ENCODE measurements at regions not wholly inside any gene's neighbourhood (a gene's known extent, or its start where the extent isn't known, plus 50 kb on each side); places are given as distances from the start of the nearest gene placed in this dataset.

- TF ChIP-seq POLR2AphosphoS5 (IDR thresholded peaks at IDR 0.05; ENCODE audit: low read depth, low read length) (no peak), TAF1 (IDR thresholded peaks at IDR 0.05; ENCODE audit: borderline replicate concordance, insufficient read depth, low read length) (no peak), REST (IDR thresholded peaks at IDR 0.05; ENCODE audit: insufficient read depth in 1 of 2, low read depth in 2 of 2, low read length in 2 of 2) (no peak), SIN3A (IDR thresholded peaks at IDR 0.05; ENCODE audit: borderline replicate concordance, insufficient read depth, low read length) (no peak)
Observed at GRCh38 chr17:5819921-5820685, 235.8 kb upstream of the NLRP1 start.
